ENCODE measurements at regions not wholly inside any gene's neighbourhood (a gene's known extent, or its start where the extent isn't known, plus 50 kb on each side); places are given as distances from the start of the nearest gene placed in this dataset.

DNA sequence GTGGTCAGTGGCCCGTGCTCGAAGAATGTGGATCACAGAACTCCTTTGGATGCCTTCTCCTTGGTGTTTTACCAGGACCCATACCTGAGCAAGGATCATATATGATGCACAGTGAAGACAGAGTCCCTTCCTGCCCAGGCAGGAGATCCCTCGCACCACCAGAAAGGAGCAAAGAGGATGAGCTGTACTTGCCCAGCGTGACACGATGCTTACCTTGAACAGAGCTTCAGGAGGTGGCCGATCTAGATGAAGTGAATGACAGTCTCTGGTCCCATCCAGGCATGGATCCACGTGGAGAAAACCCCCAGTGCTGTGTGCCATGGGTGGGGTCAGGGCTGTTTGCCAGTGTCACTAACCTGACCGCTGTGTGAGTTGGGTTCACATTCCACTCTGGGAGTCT lies 455.4 kb downstream of the GADD45G start:
- Histone ChIP-seq H3K36me3 (ENCODE audit: control insufficient read depth, insufficient read depth, low read length) (no peaks in the 10 kb centered on the region), H3K27ac (ENCODE audit: low read depth, low read length) (no peak overlapping the region), H3K9ac (ENCODE audit: low read length) (no peak overlapping the region), H3K9me3 (ENCODE audit: control insufficient read depth, insufficient read depth, low read depth, low read length) (no peaks in the 10 kb centered on the region), H3K4me1 (ENCODE audit: control insufficient read depth, insufficient read depth, low read length) (peaks cover 9% of the 10 kb centered on the region), H3K4me3 (ENCODE audit: low read depth, low read length) (no peak overlapping the region), H3K27me3 (ENCODE audit: control insufficient read depth, insufficient read depth, low read length) (no peaks in the 10 kb centered on the region)

DNA sequence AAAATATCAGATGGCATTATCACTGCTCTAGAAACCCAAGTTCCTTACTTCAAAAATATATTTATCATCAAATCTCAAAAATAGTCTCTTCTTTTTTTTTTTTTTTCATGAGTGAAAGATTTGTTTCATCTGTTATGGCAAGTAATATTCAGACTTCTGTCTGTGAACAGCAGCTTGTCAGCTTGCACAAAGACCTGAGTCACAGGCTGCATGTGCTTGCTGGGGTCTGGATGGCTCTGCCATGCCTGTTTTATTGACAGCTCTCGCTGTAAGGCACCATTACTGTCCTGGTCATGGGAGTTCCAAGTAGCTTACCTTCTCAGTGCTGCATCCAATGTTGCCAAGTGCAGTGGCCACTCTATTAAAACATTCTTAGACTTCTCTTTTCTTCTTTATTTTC lies 456.4 kb downstream of the GADD45G start:
- peaks cover 9% of the 10 kb centered on the region for H3K4me1 ChIP-seq (ENCODE audit: control insufficient read depth, insufficient read depth, low read length)
- no peak overlapping the region for H3K27ac ChIP-seq (ENCODE audit: low read depth, low read length)
- H3K9ac ChIP-seq (ENCODE audit: low read length): no peak overlapping the region
- H3K36me3 ChIP-seq (ENCODE audit: control insufficient read depth, insufficient read depth, low read length): no peaks in the 10 kb centered on the region
- no peaks in the 10 kb centered on the region for H3K9me3 ChIP-seq (ENCODE audit: control insufficient read depth, insufficient read depth, low read depth, low read length)
- no peaks in the 10 kb centered on the region for H3K27me3 ChIP-seq (ENCODE audit: control insufficient read depth, insufficient read depth, low read length)
- H3K4me3 ChIP-seq (ENCODE audit: low read depth, low read length): no peak overlapping the region

DNA sequence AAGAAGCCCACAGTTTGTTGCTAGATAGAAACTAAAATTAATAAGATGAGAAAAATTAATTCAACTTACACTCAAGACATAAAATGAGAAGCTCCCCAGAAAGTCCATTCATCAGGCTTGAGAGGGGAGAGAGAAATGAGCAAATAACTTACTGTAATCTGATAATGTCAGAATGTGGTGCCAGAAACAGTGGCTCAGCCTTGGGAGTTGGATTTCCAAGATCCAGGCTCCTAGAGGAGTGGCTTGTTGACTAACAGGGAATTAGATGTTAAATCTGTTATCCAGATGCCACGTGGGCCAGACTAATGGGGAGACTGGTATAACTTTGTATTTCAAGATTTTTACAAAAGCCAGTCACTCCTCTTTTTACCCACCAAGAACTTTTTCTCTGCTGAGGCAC lies 458.2 kb downstream of the GADD45G start:
- Histone ChIP-seq H3K4me1 (ENCODE audit: control insufficient read depth, insufficient read depth, low read length) (peaks cover 9% of the 10 kb centered on the region), H3K27me3 (ENCODE audit: control insufficient read depth, insufficient read depth, low read length) (no peaks in the 10 kb centered on the region), H3K4me3 (ENCODE audit: low read depth, low read length) (no peak overlapping the region), H3K36me3 (ENCODE audit: control insufficient read depth, insufficient read depth, low read length) (no peaks in the 10 kb centered on the region), H3K27ac (ENCODE audit: low read depth, low read length) (no peak overlapping the region), H3K9me3 (ENCODE audit: control insufficient read depth, insufficient read depth, low read depth, low read length) (no peaks in the 10 kb centered on the region), H3K9ac (ENCODE audit: low read length) (no peak overlapping the region)

DNA sequence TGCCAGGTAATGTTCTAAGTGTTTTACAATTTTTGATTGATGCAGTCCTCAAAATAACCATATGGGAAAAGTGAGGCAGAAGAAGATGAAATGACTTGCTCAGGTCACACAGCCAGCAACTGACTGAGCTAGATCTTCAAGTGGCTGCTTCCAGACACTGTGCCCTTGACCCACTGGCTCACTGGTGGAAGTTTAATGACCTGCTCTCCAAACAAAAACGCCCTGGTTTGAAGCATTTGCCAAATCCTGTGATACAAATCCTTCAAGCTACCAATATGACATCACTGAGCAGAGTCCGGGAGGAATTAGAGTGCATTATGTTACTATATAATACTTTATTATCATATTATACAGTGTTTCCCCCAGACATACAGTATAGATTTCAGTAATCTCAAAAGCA lies 459.4 kb downstream of the GADD45G start:
- H3K4me3 ChIP-seq (ENCODE audit: low read depth, low read length): no peak overlapping the region
- no peaks in the 10 kb centered on the region for H3K9me3 ChIP-seq (ENCODE audit: control insufficient read depth, insufficient read depth, low read depth, low read length)
- no peaks in the 10 kb centered on the region for H3K27me3 ChIP-seq (ENCODE audit: control insufficient read depth, insufficient read depth, low read length)
- no peak overlapping the region for H3K27ac ChIP-seq (ENCODE audit: low read depth, low read length)
- peaks cover 9% of the 10 kb centered on the region for H3K4me1 ChIP-seq (ENCODE audit: control insufficient read depth, insufficient read depth, low read length)
- H3K9ac ChIP-seq (ENCODE audit: low read length): no peak overlapping the region
- H3K36me3 ChIP-seq (ENCODE audit: control insufficient read depth, insufficient read depth, low read length): no peaks in the 10 kb centered on the region

DNA sequence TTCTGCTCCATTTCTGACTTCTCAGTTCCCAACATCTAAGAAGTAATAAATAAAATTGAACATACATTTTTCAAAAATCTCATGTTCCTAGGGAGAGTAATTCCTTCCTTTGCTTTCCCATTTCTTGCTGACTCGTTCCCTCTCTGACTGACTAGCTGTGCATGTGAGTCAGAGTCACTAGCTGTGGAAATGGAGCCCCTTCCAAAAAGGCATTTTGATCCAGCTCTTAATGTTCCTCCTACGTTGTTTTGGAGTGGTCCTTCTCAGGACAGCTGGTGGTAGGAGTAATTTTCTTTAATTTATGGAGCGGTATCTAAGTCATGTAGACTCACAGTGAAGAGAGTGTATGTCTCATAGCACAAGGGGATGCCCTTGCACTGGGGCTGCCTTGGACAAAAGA lies 460.2 kb downstream of the GADD45G start:
- H3K9me3 ChIP-seq (ENCODE audit: control insufficient read depth, insufficient read depth, low read depth, low read length): no peaks in the 10 kb centered on the region
- no peak overlapping the region for H3K9ac ChIP-seq (ENCODE audit: low read length)
- no peak overlapping the region for H3K27ac ChIP-seq (ENCODE audit: low read depth, low read length)
- peaks cover 9% of the 10 kb centered on the region for H3K4me1 ChIP-seq (ENCODE audit: control insufficient read depth, insufficient read depth, low read length)
- H3K27me3 ChIP-seq (ENCODE audit: control insufficient read depth, insufficient read depth, low read length): no peaks in the 10 kb centered on the region
- H3K36me3 ChIP-seq (ENCODE audit: control insufficient read depth, insufficient read depth, low read length): no peaks in the 10 kb centered on the region
- H3K4me3 ChIP-seq (ENCODE audit: low read depth, low read length): no peak overlapping the region

DNA sequence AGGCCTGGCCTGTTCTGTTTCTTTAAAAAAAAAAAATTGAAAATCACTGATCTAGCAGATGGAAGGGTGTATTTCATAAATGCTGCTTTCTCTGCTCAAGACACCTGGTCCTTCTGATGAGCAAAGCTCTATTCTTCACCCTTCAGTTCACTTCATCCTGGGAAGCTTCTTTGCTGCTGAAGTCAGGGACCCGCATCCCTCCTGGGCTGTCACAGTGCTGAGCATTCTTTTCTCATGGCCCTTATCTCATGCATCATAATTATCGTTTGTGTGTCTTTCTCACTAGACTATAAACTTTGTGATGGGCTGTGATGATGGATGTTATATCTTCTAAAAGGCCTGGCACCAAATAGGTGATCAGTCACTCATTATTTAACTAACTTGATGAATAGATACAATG lies 461.0 kb downstream of the GADD45G start:
- Histone ChIP-seq H3K4me3 (ENCODE audit: low read depth, low read length) (no peak overlapping the region), H3K27ac (ENCODE audit: low read depth, low read length) (no peak overlapping the region), H3K27me3 (ENCODE audit: control insufficient read depth, insufficient read depth, low read length) (no peaks in the 10 kb centered on the region), H3K36me3 (ENCODE audit: control insufficient read depth, insufficient read depth, low read length) (no peaks in the 10 kb centered on the region), H3K4me1 (ENCODE audit: control insufficient read depth, insufficient read depth, low read length) (peaks cover 9% of the 10 kb centered on the region), H3K9me3 (ENCODE audit: control insufficient read depth, insufficient read depth, low read depth, low read length) (no peaks in the 10 kb centered on the region), H3K9ac (ENCODE audit: low read length) (no peak overlapping the region)

DNA sequence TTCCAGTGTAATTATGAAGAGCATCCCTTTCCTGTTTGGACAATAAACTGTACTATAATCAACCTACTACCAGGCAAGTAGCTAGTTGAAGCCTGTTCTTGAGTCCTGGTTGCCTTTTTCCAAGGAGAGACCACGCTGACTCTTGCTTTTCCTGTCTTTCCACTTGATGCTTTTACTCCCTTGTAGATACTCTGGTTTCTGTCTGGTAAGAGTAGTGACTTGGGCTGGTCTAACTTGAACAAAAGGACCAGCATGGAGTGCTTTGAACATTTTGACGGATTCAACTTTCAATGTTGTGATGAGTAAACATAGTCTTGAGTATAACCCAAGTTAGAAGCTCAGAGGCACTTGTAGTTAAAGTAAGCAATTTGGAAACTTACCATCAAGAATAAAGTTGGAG lies 464.3 kb downstream of the GADD45G start:
- H3K9me3 ChIP-seq (ENCODE audit: control insufficient read depth, insufficient read depth, low read depth, low read length): no peaks in the 10 kb centered on the region
- no peaks in the 10 kb centered on the region for H3K36me3 ChIP-seq (ENCODE audit: control insufficient read depth, insufficient read depth, low read length)
- H3K4me3 ChIP-seq (ENCODE audit: low read depth, low read length): no peak overlapping the region
- H3K9ac ChIP-seq (ENCODE audit: low read length): no peak overlapping the region
- no peaks in the 10 kb centered on the region for H3K4me1 ChIP-seq (ENCODE audit: control insufficient read depth, insufficient read depth, low read length)
- no peaks in the 10 kb centered on the region for H3K27me3 ChIP-seq (ENCODE audit: control insufficient read depth, insufficient read depth, low read length)
- no peak overlapping the region for H3K27ac ChIP-seq (ENCODE audit: low read depth, low read length)

DNA sequence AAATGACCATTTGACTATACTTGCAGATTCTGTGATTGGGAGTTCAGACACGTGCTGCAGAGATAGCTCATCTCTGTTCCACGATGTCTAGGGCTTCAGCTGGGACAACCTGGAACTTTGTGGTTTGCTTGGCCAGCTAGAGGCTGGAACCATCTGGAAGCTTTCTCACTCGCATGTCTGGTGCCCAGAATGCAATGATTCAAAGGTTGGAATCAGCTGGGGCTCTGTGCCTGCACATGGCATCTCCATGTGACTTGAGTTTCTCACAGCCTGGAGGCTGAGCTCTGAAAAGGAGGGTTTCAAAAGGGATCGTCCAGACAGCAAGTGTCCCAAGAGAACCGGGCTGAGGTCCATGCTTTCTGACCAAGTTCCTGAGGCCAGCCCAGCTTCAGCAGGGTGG lies 465.2 kb downstream of the GADD45G start:
- H3K9me3 ChIP-seq (ENCODE audit: control insufficient read depth, insufficient read depth, low read depth, low read length): no peaks in the 10 kb centered on the region
- H3K4me1 ChIP-seq (ENCODE audit: control insufficient read depth, insufficient read depth, low read length): no peaks in the 10 kb centered on the region
- H3K27me3 ChIP-seq (ENCODE audit: control insufficient read depth, insufficient read depth, low read length): no peaks in the 10 kb centered on the region
- no peak overlapping the region for H3K4me3 ChIP-seq (ENCODE audit: low read depth, low read length)
- no peak overlapping the region for H3K27ac ChIP-seq (ENCODE audit: low read depth, low read length)
- no peaks in the 10 kb centered on the region for H3K36me3 ChIP-seq (ENCODE audit: control insufficient read depth, insufficient read depth, low read length)
- H3K9ac ChIP-seq (ENCODE audit: low read length): no peak overlapping the region

DNA sequence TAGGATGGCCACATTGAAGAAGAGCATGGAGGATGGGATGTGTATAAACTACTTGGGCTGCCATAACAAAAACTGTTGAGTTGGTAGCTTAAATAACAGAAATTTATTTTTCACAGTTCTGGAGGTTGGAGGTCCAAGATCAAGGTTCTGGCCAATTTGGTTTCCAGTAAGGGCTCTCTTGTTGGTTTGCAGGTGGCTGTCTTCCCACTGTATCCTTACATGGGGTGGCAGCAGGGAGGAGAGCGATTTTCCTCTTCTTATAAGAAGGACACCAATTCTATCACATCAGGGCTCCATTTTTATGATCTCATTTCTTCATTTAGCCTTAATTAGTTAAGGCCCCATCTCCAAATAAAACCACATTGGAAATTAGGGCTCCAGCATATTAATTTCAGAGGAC lies 465.7 kb downstream of the GADD45G start:
- H3K9me3 ChIP-seq (ENCODE audit: control insufficient read depth, insufficient read depth, low read depth, low read length): no peaks in the 10 kb centered on the region
- no peak overlapping the region for H3K4me3 ChIP-seq (ENCODE audit: low read depth, low read length)
- no peak overlapping the region for H3K27ac ChIP-seq (ENCODE audit: low read depth, low read length)
- H3K27me3 ChIP-seq (ENCODE audit: control insufficient read depth, insufficient read depth, low read length): no peaks in the 10 kb centered on the region
- H3K36me3 ChIP-seq (ENCODE audit: control insufficient read depth, insufficient read depth, low read length): no peaks in the 10 kb centered on the region
- no peak overlapping the region for H3K9ac ChIP-seq (ENCODE audit: low read length)
- no peaks in the 10 kb centered on the region for H3K4me1 ChIP-seq (ENCODE audit: control insufficient read depth, insufficient read depth, low read length)

DNA sequence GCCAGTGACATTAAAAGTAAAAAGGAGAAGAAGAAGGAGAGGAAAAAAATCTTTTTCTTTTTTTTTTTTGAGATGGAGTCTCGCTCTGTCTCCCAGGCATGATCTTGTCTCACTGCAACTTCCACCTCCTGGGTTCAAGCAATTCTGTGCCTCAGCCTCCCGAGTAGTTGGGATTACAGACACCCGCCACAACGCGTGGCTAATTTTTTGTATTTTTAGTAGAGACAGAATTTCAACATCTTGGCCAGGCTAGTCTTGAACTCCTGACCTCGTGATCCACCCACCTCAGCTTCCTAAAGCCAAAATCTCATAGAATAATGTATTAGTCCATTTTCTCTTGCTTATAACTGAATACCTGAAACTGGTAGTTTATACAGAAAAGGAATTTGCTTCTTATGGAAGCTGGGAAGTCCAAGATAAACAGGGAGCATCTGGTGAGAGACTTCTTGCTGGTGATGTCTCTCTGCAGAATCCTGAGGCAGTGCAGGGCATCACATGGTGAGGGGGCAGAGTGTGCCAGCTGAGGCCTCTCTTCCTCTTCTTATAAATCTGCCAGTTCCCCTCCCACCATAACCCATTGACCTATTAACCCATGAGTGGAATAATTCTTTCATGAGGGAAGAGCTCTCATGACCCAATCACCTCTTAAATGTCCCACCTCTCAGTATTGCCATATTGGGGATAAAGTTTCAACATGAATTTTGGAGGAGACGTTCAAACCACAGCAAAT lies 466.3 kb downstream of the GADD45G start:
- no peaks in the 10 kb centered on the region for H3K36me3 ChIP-seq (ENCODE audit: control insufficient read depth, insufficient read depth, low read length)
- H3K27ac ChIP-seq (ENCODE audit: low read depth, low read length): no peak overlapping the region
- no peak overlapping the region for H3K9ac ChIP-seq (ENCODE audit: low read length)
- H3K9me3 ChIP-seq (ENCODE audit: control insufficient read depth, insufficient read depth, low read depth, low read length): no peaks in the 10 kb centered on the region
- no peak overlapping the region for H3K4me3 ChIP-seq (ENCODE audit: low read depth, low read length)
- H3K4me1 ChIP-seq (ENCODE audit: control insufficient read depth, insufficient read depth, low read length): no peaks in the 10 kb centered on the region
- no peaks in the 10 kb centered on the region for H3K27me3 ChIP-seq (ENCODE audit: control insufficient read depth, insufficient read depth, low read length)

DNA sequence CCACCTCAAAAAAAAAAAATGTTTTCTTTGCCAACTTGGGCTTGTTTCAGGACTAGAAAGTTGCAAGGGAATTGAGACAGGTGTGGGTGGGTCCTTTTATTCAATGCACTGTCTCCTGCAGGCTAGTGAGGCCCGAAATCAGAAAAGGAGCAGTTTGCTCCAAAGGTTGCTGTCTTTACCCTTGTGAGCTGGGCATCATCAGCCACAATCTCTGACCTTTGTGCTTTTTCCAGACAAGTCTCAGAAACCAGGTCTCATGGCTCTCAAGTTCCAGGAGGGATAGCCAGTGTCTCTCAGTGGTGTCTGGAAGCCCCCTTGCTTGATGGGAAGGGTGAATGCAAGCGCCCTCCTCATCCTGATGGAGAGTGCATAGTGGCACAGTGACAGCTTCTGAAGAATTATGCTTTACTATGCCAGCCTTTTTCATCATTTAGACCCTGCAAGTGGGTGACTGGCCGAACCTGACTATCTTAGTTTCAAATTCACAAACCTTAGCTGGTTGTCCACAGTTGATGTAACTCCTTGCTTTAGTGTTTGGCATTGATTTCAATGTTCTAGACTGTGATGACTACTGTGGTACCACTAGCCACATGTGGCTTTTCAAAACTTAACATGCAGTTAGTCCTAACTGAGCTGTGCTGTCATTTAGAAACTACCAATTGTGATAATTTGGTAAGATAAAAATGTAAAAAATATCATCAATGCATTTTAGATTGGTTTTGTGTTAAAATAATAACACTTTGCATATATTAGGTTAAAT lies 468.6 kb downstream of the GADD45G start:
- no peak overlapping the region for H3K4me3 ChIP-seq (ENCODE audit: low read depth, low read length)
- H3K27ac ChIP-seq (ENCODE audit: low read depth, low read length): no peak overlapping the region
- no peaks in the 10 kb centered on the region for H3K27me3 ChIP-seq (ENCODE audit: control insufficient read depth, insufficient read depth, low read length)
- H3K36me3 ChIP-seq (ENCODE audit: control insufficient read depth, insufficient read depth, low read length): no peaks in the 10 kb centered on the region
- no peak overlapping the region for H3K9ac ChIP-seq (ENCODE audit: low read length)
- H3K4me1 ChIP-seq (ENCODE audit: control insufficient read depth, insufficient read depth, low read length): no peaks in the 10 kb centered on the region
- H3K9me3 ChIP-seq (ENCODE audit: control insufficient read depth, insufficient read depth, low read depth, low read length): no peaks in the 10 kb centered on the region

Data from HUES6 (cell line).